Mesothelial cell of epicardium (in vitro differentiated cells): ENCODE measurements at regions not wholly inside any gene's neighbourhood (a gene's known extent, or its start where the extent isn't known, plus 50 kb on each side); places are given as distances from the start of the nearest gene placed in this dataset.

ENCODE experiments used
- DNase-seq, 2 experiments: peaks; one replicate each; pipeline ENCODE4 v3.0.0; 2021; ENCODE audit warnings: low spot score in 2 of 2; ENCODE audit not compliant: unreplicated experiment in 2 of 2
- H3K27ac Mint-ChIP-seq: 2 replicates; pipeline ENCODE4 v1.8.0; 2021; ENCODE audit warnings: mixed read lengths
- H3K27me3 Mint-ChIP-seq: 2 replicates; pipeline ENCODE4 v1.8.0; 2021; ENCODE audit warnings: low read depth, mixed read lengths
- H3K36me3 Mint-ChIP-seq: 2 replicates; pipeline ENCODE4 v1.8.0; 2021; ENCODE audit warnings: mixed read lengths
- H3K4me1 Mint-ChIP-seq: 2 replicates; pipeline ENCODE4 v1.8.0; 2021; ENCODE audit warnings: mixed read lengths
- H3K4me3 Mint-ChIP-seq: 2 replicates; pipeline ENCODE4 v1.8.0; 2021; ENCODE audit warnings: mild to moderate bottlenecking, moderate library complexity, mixed read lengths
- H3K9me3 Mint-ChIP-seq: 2 replicates; pipeline ENCODE4 v1.8.0; 2021; ENCODE audit warnings: mixed read lengths
- TF ChIP-seq, protein P1 (sequence below): fragments of 200-600 bp; sonication (generic); IDR thresholded peaks from one replicate; pipeline ENCODE4 v1.5.0; 2021; ENCODE audit warnings: antibody characterized with exemption; ENCODE audit not compliant: unreplicated experiment

DNA sequence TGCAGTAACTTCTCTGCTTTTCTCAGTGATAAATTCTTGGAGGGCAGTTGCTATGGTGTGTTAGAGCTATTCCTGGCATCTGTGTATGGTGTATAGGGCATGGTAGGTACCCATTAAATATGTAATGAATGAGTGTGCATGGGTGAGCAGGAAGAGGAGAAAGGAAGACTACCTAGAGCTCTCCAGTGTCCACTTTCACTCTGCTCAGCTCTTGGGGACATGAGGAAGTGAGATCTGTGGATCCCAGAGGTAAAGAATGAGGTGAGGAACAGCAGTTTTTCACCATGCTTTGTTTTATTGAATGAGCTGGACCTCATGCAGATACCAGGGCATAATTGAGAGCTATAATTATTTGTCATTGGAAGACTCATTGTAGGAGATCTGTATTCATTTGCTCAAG lies 444.8 kb upstream of the RGS6 start:
- no peak overlapping the region for H3K4me3 Mint-ChIP-seq
- no peaks in the 10 kb centered on the region for H3K9me3 Mint-ChIP-seq
- DNase-seq = no peak
- H3K4me1 Mint-ChIP-seq = peaks cover 3% of the 10 kb centered on the region
- TF ChIP-seq, protein P1, sequence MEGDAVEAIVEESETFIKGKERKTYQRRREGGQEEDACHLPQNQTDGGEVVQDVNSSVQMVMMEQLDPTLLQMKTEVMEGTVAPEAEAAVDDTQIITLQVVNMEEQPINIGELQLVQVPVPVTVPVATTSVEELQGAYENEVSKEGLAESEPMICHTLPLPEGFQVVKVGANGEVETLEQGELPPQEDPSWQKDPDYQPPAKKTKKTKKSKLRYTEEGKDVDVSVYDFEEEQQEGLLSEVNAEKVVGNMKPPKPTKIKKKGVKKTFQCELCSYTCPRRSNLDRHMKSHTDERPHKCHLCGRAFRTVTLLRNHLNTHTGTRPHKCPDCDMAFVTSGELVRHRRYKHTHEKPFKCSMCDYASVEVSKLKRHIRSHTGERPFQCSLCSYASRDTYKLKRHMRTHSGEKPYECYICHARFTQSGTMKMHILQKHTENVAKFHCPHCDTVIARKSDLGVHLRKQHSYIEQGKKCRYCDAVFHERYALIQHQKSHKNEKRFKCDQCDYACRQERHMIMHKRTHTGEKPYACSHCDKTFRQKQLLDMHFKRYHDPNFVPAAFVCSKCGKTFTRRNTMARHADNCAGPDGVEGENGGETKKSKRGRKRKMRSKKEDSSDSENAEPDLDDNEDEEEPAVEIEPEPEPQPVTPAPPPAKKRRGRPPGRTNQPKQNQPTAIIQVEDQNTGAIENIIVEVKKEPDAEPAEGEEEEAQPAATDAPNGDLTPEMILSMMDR = no peak
- no peaks in the 10 kb centered on the region for H3K36me3 Mint-ChIP-seq
- H3K27me3 Mint-ChIP-seq = no peaks in the 10 kb centered on the region
- H3K27ac Mint-ChIP-seq = no peak overlapping the region

DNA sequence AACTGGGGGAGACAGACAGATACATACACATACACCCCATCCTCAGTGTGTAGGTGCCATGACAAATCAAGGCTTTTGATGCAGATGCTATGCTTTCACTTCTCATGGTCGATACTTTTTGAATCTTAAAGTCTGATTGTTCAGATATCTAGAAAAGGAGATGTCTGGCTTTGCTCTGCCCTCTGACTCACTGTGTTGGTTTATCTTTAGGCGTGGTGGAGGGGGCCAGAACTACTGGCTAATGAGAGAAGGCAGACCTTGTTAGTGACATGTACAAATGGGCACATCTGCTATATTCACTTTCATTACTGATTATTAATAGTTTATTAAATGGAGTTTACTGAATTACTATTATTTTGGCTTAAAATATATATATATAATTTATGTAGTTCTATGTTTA lies 444.3 kb upstream of the RGS6 start:
- DNase-seq = no peak
- peaks cover 3% of the 10 kb centered on the region for H3K4me1 Mint-ChIP-seq
- no peak overlapping the region for H3K27ac Mint-ChIP-seq
- no peaks in the 10 kb centered on the region for H3K9me3 Mint-ChIP-seq
- H3K27me3 Mint-ChIP-seq = no peaks in the 10 kb centered on the region
- H3K4me3 Mint-ChIP-seq = no peak overlapping the region
- no peaks in the 10 kb centered on the region for H3K36me3 Mint-ChIP-seq
- TF ChIP-seq, protein P1 = no peak

DNA sequence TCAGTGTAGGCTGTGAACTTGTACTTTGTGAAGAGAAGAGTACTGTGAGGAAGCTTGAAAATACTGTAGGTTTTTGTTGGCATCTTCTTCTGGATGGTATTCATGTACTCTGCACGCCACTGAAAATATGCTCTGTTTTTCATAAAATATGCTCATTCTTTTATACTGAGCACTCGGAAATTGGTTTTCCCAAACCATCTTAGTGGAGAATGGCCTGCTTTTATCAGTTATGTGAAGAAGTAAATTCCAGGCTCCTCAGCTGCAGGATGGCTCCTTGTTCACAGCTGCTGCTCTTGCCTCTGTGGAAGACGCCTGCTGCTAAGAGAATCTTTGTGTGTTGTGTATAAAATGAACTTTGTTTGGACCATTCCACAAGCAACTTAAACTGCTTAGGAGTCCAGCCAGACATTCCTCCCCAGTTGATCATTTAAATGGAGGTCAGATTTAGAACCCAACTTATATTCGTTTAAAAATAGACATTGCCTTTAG lies 443.5 kb upstream of the RGS6 start:
- no peak overlapping the region for H3K4me3 Mint-ChIP-seq
- H3K36me3 Mint-ChIP-seq = no peaks in the 10 kb centered on the region
- H3K27me3 Mint-ChIP-seq = no peaks in the 10 kb centered on the region
- H3K9me3 Mint-ChIP-seq = no peaks in the 10 kb centered on the region
- TF ChIP-seq, protein P1 = no peak
- H3K27ac Mint-ChIP-seq = no peak overlapping the region
- H3K4me1 Mint-ChIP-seq = peaks cover 3% of the 10 kb centered on the region
- DNase-seq = no peak

DNA sequence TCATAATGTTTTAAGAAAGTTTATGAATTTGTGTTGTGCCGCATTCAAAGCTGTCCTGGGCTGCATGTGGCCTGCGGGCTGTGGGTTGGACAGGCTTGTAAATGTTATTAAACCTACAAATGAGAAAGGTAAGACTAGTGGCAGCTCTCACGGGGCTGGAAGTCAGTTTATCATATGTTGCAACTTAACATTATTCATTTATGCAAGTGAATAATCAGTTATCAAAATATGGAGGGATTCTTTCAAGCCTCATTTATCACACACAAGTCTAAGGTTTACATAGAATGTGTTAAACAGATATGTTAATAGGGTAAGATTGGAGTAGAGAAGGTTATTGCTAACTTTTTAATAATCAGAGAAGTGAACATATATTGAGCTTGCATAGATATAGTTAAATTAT lies 442.5 kb upstream of the RGS6 start:
- H3K9me3 Mint-ChIP-seq = no peaks in the 10 kb centered on the region
- H3K4me1 Mint-ChIP-seq = peaks cover 3% of the 10 kb centered on the region
- H3K36me3 Mint-ChIP-seq = no peaks in the 10 kb centered on the region
- no peaks in the 10 kb centered on the region for H3K27me3 Mint-ChIP-seq
- DNase-seq = no peak
- TF ChIP-seq, protein P1 = no peak
- H3K27ac Mint-ChIP-seq = no peak overlapping the region
- no peak overlapping the region for H3K4me3 Mint-ChIP-seq

DNA sequence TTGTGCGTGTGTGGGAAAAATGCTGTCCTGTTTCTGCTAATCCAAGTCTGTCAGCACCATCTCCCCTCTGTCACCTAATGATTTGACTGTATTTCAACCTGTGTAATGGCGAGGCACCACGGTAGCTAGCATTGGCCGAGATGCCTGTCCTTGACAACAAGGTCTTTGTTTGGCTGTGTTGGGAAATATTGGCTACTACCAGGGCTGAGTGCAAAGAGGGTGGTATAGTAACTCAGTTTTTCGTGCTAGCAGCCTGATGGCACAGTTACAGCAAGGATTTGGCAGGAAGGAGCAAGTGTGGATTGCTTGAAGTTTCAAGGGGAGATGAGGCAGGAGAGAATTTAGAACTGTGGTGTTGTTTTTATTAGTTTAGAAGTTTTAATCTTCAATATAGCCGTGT lies 440.3 kb upstream of the RGS6 start:
- TF ChIP-seq, protein P1 = no peak
- peaks cover 9% of the 10 kb centered on the region for H3K36me3 Mint-ChIP-seq
- no peaks in the 10 kb centered on the region for H3K27me3 Mint-ChIP-seq
- no peak overlapping the region for H3K27ac Mint-ChIP-seq
- H3K4me1 Mint-ChIP-seq = peaks cover 3% of the 10 kb centered on the region
- H3K9me3 Mint-ChIP-seq = peaks cover 8% of the 10 kb centered on the region
- no peak overlapping the region for H3K4me3 Mint-ChIP-seq
- no peak for DNase-seq

DNA sequence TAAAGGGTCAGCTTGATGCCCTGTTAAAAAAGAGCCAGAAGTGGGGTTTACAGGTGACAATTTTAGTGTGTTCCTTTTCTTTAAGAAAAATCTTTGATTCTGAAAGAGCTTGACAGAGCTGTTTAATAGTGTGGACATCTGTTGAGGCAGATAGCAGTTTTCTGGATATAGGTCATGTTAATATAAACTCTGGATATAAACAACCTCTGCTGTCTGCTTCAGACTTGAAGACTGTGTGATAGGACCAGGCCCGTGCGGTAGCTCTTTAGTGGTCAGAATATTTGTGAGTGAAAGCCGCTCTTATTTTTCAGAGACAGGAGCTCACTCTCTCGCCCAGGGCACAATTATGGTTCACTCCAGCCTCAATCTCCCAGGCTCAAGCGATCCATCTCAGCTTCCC lies 439.9 kb upstream of the RGS6 start:
- DNase-seq = no peak
- peaks cover 8% of the 10 kb centered on the region for H3K9me3 Mint-ChIP-seq
- H3K36me3 Mint-ChIP-seq = peaks cover 9% of the 10 kb centered on the region
- no peaks in the 10 kb centered on the region for H3K27me3 Mint-ChIP-seq
- no peak overlapping the region for H3K4me3 Mint-ChIP-seq
- peaks cover 3% of the 10 kb centered on the region for H3K4me1 Mint-ChIP-seq
- TF ChIP-seq, protein P1 = no peak
- H3K27ac Mint-ChIP-seq = no peak overlapping the region
